Posterior cingulate gyrus (tissue), 11 donors: ENCODE measurements at regions not wholly inside any gene's neighbourhood (a gene's known extent, or its start where the extent isn't known, plus 50 kb on each side); places are given as distances from the start of the nearest gene placed in this dataset.
"Not testable (repeated sequence)": the region's sequence is repeated elsewhere in the genome, so short reads cannot be mapped to it uniquely, and the experiment has no call there.

Experiments used
- DNase-seq, 10 donors: peaks; one replicate each; pipeline versions ENCODE4 v3.0.0 to v3.0.0-alpha.2; 2020 to 2021; ENCODE audit warnings: mixed read lengths in 3 of 10
- intact Hi-C: fragments of 100-400 bp; cut with DNase I; formaldehyde crosslinking; loops from one replicate; pipeline ENCODE4 v1.15.1; 2023

GRCh38 chr16:5156486-5156885, 58.9 kb upstream of the EEF2KMT start:
- DNase-seq, intact Hi-C loops: not testable (repeated sequence)

GRCh38 chr16:5154006-5154405, 56.4 kb upstream of the EEF2KMT start:
- DNase-seq, intact Hi-C loops: not testable (repeated sequence)

- DNase-seq, intact Hi-C loops: not testable (repeated sequence)
Measured at GRCh38 chr16:5151409-5151808, 53.8 kb upstream of the EEF2KMT start.
